GM12864 (cell line): ENCODE measurements at regions not wholly inside any gene's neighbourhood (a gene's known extent, or its start where the extent isn't known, plus 50 kb on each side); places are given as distances from the start of the nearest gene placed in this dataset.

ENCODE experiments used
- DNase-seq: peaks from one replicate; pipeline ENCODE4 v3.0.0-alpha.2; 2011; ENCODE audit warnings: low read depth
- H3K4me3 ChIP-seq: 2 replicates; pipeline ENCODE4 v1.5.1; 2011; ENCODE audit warnings: mild to moderate bottlenecking, low read depth, low read length, control low read depth
- CTCF ChIP-seq: IDR thresholded peaks from 2 replicates; pipeline ENCODE4 v1.5.1; 2011; ENCODE audit warnings: low read depth, mild to moderate bottlenecking, moderate library complexity, low read length, control low read depth, inconsistent platforms; ENCODE audit errors: missing control alignments

GRCh38 chr7:36775676-36776075 lies 51.4 kb upstream of the AOAH start:
- no peak overlapping the region for H3K4me3 ChIP-seq
- DNase-seq, result no peak
- TF ChIP-seq CTCF, result no peak

- no peak for DNase-seq
- TF ChIP-seq CTCF, result no peak
- H3K4me3 ChIP-seq, result no peak overlapping the region
Measured at GRCh38 chr7:36775061-36775620, 50.8 kb upstream of the AOAH start.
